ENCODE measurements at regions not wholly inside any gene's neighbourhood (a gene's known extent, or its start where the extent isn't known, plus 50 kb on each side); places are given as distances from the start of the nearest gene placed in this dataset.

DNA sequence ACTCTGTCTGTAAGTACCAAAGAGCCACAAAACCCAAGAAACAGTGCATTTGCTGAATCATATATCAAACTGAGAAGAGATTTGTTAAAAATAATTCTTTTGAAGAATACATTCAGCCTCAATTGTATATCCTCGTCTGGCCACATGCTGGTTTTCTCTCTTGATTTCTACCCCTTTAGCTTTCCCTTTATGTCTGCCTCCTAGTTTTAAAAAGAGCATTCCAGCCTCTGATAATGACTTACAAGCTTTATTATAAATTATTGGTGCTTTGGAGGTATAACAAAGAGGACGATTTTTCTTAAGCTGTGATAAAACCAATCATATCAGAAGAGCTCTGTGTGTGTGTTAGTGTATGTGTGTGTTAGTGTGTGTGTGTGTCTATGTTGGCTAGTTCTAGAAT lies 70.4 kb upstream of the ROBO2 start:
- Mint-ChIP-seq H3K9me3 (peaks cover 4% of the 10 kb centered on the region), H3K4me1 (no peaks in the 10 kb centered on the region), H3K36me3 (no peaks in the 10 kb centered on the region), H3K4me3 (no peak overlapping the region), H3K27ac (no peak overlapping the region), H3K27me3 (no peaks in the 10 kb centered on the region)
- DNase-seq = no peak

- Mint-ChIP-seq H3K9me3 (peaks cover 4% of the 10 kb centered on the region), H3K36me3 (no peaks in the 10 kb centered on the region), H3K4me1 (no peaks in the 10 kb centered on the region), H3K27ac (no peak overlapping the region), H3K27me3 (no peaks in the 10 kb centered on the region), H3K4me3 (no peak overlapping the region)
- DNase-seq = no peak
These were observed 69.8 kb upstream of the ROBO2 start for GRCh38 chr3:76969996-76970615.

GRCh38 chr3:76972624-76973296 lies 67.1 kb upstream of the ROBO2 start:
- Mint-ChIP-seq H3K36me3 (no peaks in the 10 kb centered on the region), H3K9me3 (no peaks in the 10 kb centered on the region), H3K27me3 (no peaks in the 10 kb centered on the region), H3K4me1 (no peaks in the 10 kb centered on the region), H3K27ac (no peak overlapping the region), H3K4me3 (no peak overlapping the region)
- no peak for DNase-seq

DNA sequence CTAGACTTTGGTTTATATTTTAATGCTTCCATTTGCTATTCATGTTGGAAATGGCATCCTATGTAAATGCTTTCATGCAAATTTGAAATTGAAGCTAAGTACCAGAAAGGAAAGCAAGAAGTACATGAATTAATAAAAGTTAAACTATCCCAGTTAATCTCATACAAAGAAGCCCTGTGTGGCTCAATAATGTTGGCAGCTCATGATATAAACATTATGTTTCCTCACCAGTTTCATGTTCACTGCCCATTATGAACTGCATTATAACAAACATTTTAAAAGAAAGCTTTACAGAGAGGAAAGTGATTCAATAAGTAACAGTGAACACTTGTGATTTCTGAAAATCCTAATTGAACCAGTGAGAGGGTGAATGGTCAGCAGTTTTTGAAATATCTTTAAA lies 62.9 kb upstream of the ROBO2 start:
- H3K36me3 Mint-ChIP-seq = no peaks in the 10 kb centered on the region
- no peaks in the 10 kb centered on the region for H3K27me3 Mint-ChIP-seq
- no peak overlapping the region for H3K4me3 Mint-ChIP-seq
- H3K9me3 Mint-ChIP-seq = no peaks in the 10 kb centered on the region
- DNase-seq = no peak
- H3K27ac Mint-ChIP-seq = no peak overlapping the region
- H3K4me1 Mint-ChIP-seq = no peaks in the 10 kb centered on the region

DNA sequence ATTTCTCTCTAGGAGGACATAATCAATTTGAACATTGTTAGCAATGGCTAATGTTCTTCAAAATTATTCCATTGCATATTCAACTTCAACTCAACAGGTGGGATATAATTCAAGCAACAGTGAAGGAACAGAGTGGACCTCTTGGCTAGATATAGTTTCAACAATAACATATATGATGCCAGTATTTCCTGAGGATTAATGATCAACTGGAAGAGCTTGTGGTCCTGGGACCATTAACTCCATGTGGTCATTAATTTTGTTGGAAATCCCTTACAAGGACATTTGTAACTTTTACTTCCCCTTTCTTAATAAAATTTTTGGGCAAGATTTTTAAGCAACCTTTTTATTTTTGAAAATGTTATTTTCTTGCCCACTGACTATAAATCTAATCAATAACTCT lies 54.3 kb upstream of the ROBO2 start:
- Mint-ChIP-seq H3K27me3 (no peaks in the 10 kb centered on the region), H3K4me1 (no peaks in the 10 kb centered on the region), H3K36me3 (no peaks in the 10 kb centered on the region), H3K9me3 (no peaks in the 10 kb centered on the region), H3K27ac (no peak overlapping the region), H3K4me3 (no peak overlapping the region)
- no peak for DNase-seq

DNA sequence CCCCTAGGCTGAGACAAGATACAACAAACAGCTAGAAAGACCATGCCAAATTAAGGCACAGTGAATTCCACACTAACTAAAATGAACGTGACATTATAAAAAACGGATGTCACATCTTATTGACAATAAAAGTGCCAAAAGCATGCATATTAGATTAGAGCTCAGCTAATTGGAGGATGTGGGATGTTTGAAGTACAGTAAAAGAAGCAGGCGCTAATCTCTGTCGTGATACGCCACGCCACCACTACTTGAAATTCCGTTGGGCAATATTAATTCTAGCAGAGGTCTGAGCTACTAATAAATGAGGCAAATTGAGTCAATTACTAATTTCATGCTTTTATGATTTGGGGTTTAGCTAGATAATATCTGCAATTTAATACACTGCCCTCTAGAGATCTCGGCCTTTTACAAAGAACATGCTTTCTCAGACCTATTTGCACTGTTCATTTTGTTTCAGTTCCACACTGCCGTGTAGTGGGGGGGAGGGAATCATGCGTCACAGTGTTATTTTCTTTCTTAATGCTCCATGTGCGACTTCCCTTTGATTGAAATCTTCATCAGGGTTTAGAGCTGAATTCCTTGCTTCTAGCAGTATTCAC lies 52.9 kb upstream of the ROBO2 start:
- no peaks in the 10 kb centered on the region for H3K9me3 Mint-ChIP-seq
- H3K36me3 Mint-ChIP-seq = no peaks in the 10 kb centered on the region

More for the DNA sequence above, 52.9 kb upstream of the ROBO2 start:
- Mint-ChIP-seq H3K4me3 (no peak overlapping the region), H3K27ac (no peak overlapping the region), H3K27me3 (no peaks in the 10 kb centered on the region), H3K4me1 (no peaks in the 10 kb centered on the region)
- no peak for DNase-seq
